ENCODE measurements at regions not wholly inside any gene's neighbourhood (a gene's known extent, or its start where the extent isn't known, plus 50 kb on each side); places are given as distances from the start of the nearest gene placed in this dataset.

DNA sequence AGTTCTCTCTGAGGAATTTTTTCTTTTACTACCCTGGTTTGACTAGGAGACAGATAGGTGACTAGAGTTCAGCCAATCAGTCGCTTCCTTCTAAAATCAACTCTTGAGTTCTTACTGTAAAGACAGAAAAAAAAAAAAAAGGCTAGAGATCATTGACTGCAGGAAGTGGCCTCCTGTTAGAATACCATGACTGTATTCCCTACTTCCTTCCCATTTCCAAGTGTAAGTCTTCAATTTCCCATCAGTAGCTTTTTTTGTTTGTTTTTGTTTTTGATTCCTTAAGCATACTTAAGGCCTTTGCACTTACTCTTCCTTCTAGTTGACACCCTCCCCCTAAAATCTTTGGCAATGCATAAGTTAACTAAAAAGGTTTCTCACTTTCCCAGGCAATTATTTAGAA lies 154.3 kb downstream of the HMHB1 start:
- TF ChIP-seq, protein P1, sequence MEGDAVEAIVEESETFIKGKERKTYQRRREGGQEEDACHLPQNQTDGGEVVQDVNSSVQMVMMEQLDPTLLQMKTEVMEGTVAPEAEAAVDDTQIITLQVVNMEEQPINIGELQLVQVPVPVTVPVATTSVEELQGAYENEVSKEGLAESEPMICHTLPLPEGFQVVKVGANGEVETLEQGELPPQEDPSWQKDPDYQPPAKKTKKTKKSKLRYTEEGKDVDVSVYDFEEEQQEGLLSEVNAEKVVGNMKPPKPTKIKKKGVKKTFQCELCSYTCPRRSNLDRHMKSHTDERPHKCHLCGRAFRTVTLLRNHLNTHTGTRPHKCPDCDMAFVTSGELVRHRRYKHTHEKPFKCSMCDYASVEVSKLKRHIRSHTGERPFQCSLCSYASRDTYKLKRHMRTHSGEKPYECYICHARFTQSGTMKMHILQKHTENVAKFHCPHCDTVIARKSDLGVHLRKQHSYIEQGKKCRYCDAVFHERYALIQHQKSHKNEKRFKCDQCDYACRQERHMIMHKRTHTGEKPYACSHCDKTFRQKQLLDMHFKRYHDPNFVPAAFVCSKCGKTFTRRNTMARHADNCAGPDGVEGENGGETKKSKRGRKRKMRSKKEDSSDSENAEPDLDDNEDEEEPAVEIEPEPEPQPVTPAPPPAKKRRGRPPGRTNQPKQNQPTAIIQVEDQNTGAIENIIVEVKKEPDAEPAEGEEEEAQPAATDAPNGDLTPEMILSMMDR (IDR thresholded peaks at IDR 0.05): no peak
- no peak for TF ChIP-seq EZH2 (IDR thresholded peaks at IDR 0.05; ENCODE audit: borderline replicate concordance, insufficient read depth, low read depth, low read length, poor library complexity, severe bottlenecking)
